BE2C (cell line): ENCODE measurements at regions not wholly inside any gene's neighbourhood (a gene's known extent, or its start where the extent isn't known, plus 50 kb on each side); places are given as distances from the start of the nearest gene placed in this dataset.

Source experiments
- DNase-seq: peaks from one replicate; pipeline ENCODE4 v3.0.0-alpha.2; 2020
- H3K27me3 ChIP-seq: fragments of 250-450 bp; sonication (Bioruptor Pico); 2 replicates; pipeline ENCODE4 v1.5.1; 2020; ENCODE audit warnings: mild to moderate bottlenecking
- H3K36me3 ChIP-seq: fragments of 250-450 bp; sonication (Bioruptor Pico); 2 replicates; pipeline ENCODE4 v1.5.1; 2020; ENCODE audit warnings: mild to moderate bottlenecking
- H3K4me1 ChIP-seq: fragments of 250-450 bp; sonication (Bioruptor Pico); 2 replicates; pipeline ENCODE4 v1.5.1; 2020
- H3K4me3 ChIP-seq: 2 replicates; pipeline ENCODE4 v1.5.1; 2011; ENCODE audit warnings: low read depth, low read length
- H3K9me3 ChIP-seq: fragments of 250-450 bp; sonication (Bioruptor Pico); 2 replicates; pipeline ENCODE4 v1.5.1; 2020
- TF ChIP-seq, protein P1 (sequence below): IDR thresholded peaks from 2 replicates; pipeline ENCODE4 v1.5.1; 2012; ENCODE audit warnings: mild to moderate bottlenecking, low read depth, low read length

- TF ChIP-seq, protein P1, sequence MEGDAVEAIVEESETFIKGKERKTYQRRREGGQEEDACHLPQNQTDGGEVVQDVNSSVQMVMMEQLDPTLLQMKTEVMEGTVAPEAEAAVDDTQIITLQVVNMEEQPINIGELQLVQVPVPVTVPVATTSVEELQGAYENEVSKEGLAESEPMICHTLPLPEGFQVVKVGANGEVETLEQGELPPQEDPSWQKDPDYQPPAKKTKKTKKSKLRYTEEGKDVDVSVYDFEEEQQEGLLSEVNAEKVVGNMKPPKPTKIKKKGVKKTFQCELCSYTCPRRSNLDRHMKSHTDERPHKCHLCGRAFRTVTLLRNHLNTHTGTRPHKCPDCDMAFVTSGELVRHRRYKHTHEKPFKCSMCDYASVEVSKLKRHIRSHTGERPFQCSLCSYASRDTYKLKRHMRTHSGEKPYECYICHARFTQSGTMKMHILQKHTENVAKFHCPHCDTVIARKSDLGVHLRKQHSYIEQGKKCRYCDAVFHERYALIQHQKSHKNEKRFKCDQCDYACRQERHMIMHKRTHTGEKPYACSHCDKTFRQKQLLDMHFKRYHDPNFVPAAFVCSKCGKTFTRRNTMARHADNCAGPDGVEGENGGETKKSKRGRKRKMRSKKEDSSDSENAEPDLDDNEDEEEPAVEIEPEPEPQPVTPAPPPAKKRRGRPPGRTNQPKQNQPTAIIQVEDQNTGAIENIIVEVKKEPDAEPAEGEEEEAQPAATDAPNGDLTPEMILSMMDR, result no peak
- H3K27me3 ChIP-seq, result peaks cover 4% of the 10 kb centered on the region
- H3K9me3 ChIP-seq, result no peaks in the 10 kb centered on the region
- no peak for DNase-seq
- no peaks in the 10 kb centered on the region for H3K4me1 ChIP-seq
- H3K36me3 ChIP-seq, result no peaks in the 10 kb centered on the region
- no peak overlapping the region for H3K4me3 ChIP-seq
Observed at GRCh38 chr4:89570931-89571330, 263.3 kb upstream of the GPRIN3 start.

DNA sequence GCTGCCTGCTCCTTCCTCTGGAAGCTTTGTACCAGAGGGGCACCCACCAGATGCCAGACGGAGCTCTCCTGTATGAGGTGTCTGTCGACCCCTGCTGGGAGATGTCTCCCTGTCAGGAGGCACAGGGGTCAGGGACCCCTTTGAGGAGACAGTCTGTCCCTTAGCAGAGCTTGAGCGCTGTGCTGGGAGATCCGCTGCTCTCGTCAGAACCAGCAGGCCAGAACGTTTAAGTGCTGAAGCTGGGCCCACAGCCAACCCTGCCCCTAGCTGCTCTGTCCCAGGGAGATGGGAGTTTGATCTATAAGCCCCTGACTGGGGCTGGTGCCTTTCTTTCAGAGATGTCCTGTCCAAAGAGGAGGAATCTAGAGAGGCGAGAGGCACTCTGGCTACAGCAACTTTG, 260.3 kb upstream of the GPRIN3 start:
- TF ChIP-seq, protein P1, result no peak
- H3K4me1 ChIP-seq, result no peaks in the 10 kb centered on the region
- H3K9me3 ChIP-seq, result no peaks in the 10 kb centered on the region
- H3K36me3 ChIP-seq, result no peaks in the 10 kb centered on the region
- peaks cover 4% of the 10 kb centered on the region for H3K27me3 ChIP-seq
- no peak for DNase-seq
- no peak overlapping the region for H3K4me3 ChIP-seq

DNA sequence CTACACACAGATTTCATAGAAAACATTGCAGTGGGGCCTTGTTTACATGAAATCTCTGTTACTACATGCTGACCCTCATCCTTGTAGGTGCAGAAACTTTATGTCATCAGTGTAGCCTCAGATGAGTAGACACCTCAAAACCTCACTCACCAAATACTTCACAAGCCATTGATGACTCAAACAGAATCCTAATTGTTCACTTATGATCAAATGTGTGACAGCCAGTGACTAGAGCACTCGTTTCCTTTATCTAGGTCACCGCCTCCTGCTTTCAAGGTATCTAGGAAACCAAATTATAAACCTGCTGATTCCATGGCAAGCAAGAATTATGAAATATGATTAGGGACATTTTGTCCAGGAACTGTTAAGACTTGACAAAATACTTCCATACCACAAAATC, 255.8 kb upstream of the GPRIN3 start:
- no peaks in the 10 kb centered on the region for H3K4me1 ChIP-seq
- DNase-seq, result no peak
- TF ChIP-seq, protein P1, result no peak

DNA sequence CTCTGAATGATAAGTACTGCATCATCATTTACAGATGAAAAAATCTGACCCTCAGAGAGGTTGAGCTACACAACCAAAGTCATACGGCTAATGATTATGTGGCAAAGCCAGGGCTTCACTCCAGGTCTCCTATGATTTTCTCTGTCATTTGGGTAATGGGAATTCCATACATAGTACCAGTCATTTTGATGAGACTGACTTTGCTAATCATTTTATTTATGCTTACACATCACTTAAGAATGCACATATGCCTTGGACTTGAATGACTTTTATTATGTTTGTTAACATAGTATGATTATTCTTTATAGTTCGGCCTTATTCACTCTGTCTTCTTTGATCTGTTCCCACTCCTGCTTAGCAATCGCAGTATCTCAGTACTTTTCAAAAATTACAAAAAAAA, 255.1 kb upstream of the GPRIN3 start:
- no peaks in the 10 kb centered on the region for H3K27me3 ChIP-seq
- DNase-seq, result no peak

More for the DNA sequence above, 255.8 kb upstream of the GPRIN3 start:
- Histone ChIP-seq H3K9me3 (no peaks in the 10 kb centered on the region), H3K27me3 (no peaks in the 10 kb centered on the region), H3K36me3 (no peaks in the 10 kb centered on the region), H3K4me3 (no peak overlapping the region)

GRCh38 chr4:89561048-89561447, 253.4 kb upstream of the GPRIN3 start:
- no peaks in the 10 kb centered on the region for H3K4me1 ChIP-seq
- DNase-seq, result no peak
- H3K36me3 ChIP-seq, result no peaks in the 10 kb centered on the region
- H3K4me3 ChIP-seq, result no peak overlapping the region
- H3K9me3 ChIP-seq, result no peaks in the 10 kb centered on the region
- TF ChIP-seq, protein P1, result no peak
- no peaks in the 10 kb centered on the region for H3K27me3 ChIP-seq

More for the DNA sequence above, 255.1 kb upstream of the GPRIN3 start:
- Histone ChIP-seq H3K9me3 (no peaks in the 10 kb centered on the region), H3K4me3 (no peak overlapping the region), H3K36me3 (no peaks in the 10 kb centered on the region), H3K4me1 (no peaks in the 10 kb centered on the region)
- TF ChIP-seq, protein P1, result no peak

GRCh38 chr4:89558147-89558546, 250.5 kb upstream of the GPRIN3 start:
- no peak overlapping the region for H3K4me3 ChIP-seq
- no peaks in the 10 kb centered on the region for H3K9me3 ChIP-seq
- DNase-seq, result no peak
- H3K4me1 ChIP-seq, result no peaks in the 10 kb centered on the region
- no peaks in the 10 kb centered on the region for H3K27me3 ChIP-seq
- TF ChIP-seq, protein P1, result peak; percentile 66
- no peaks in the 10 kb centered on the region for H3K36me3 ChIP-seq
